ENCODE measurements at regions not wholly inside any gene's neighbourhood (a gene's known extent, or its start where the extent isn't known, plus 50 kb on each side); places are given as distances from the start of the nearest gene placed in this dataset.

GRCh38 chr13:59363313-59363712 lies 800.4 kb downstream of the DIAPH3 start:
- Histone ChIP-seq H3K27me3 (ENCODE audit: control insufficient read depth, insufficient read depth, low read length, poor library complexity, severe bottlenecking) (no peaks in the 10 kb centered on the region), H3K27ac (ENCODE audit: insufficient read depth, low read depth, low read length, poor library complexity, severe bottlenecking) (no peak overlapping the region), H3K9me3 (ENCODE audit: control insufficient read depth, low read length) (no peaks in the 10 kb centered on the region), H3K4me3 (ENCODE audit: insufficient read depth, low read depth, low read length) (no peak overlapping the region), H3K4me1 (ENCODE audit: control insufficient read depth, insufficient read depth, low read length) (no peaks in the 10 kb centered on the region), H3K36me3 (ENCODE audit: control insufficient read depth, insufficient read depth, low read length) (no peaks in the 10 kb centered on the region)
- WGBS, 2 experiments = 86 to 92% methylated on average over 3 of the region's 3 CpGs

GRCh38 chr13:59363947-59364346 lies 799.8 kb downstream of the DIAPH3 start:
- no peaks in the 10 kb centered on the region for H3K9me3 ChIP-seq (ENCODE audit: control insufficient read depth, low read length)
- no peaks in the 10 kb centered on the region for H3K27me3 ChIP-seq (ENCODE audit: control insufficient read depth, insufficient read depth, low read length, poor library complexity, severe bottlenecking)
- H3K27ac ChIP-seq (ENCODE audit: insufficient read depth, low read depth, low read length, poor library complexity, severe bottlenecking) = no peak overlapping the region
- WGBS, 2 experiments = 90 to 92% methylated on average over 3 to 4 of the region's 4 CpGs
- no peak overlapping the region for H3K4me3 ChIP-seq (ENCODE audit: insufficient read depth, low read depth, low read length)
- no peaks in the 10 kb centered on the region for H3K36me3 ChIP-seq (ENCODE audit: control insufficient read depth, insufficient read depth, low read length)
- peaks cover 4% of the 10 kb centered on the region for H3K4me1 ChIP-seq (ENCODE audit: control insufficient read depth, insufficient read depth, low read length)

- Histone ChIP-seq H3K27me3 (ENCODE audit: control insufficient read depth, insufficient read depth, low read length, poor library complexity, severe bottlenecking) (no peaks in the 10 kb centered on the region), H3K27ac (ENCODE audit: insufficient read depth, low read depth, low read length, poor library complexity, severe bottlenecking) (no peak overlapping the region), H3K36me3 (ENCODE audit: control insufficient read depth, insufficient read depth, low read length) (no peaks in the 10 kb centered on the region), H3K9me3 (ENCODE audit: control insufficient read depth, low read length) (no peaks in the 10 kb centered on the region), H3K4me3 (ENCODE audit: insufficient read depth, low read depth, low read length) (no peak overlapping the region), H3K4me1 (ENCODE audit: control insufficient read depth, insufficient read depth, low read length) (peaks cover 4% of the 10 kb centered on the region)
- 86 to 91% methylated on average over 7 of the region's 7 CpGs for WGBS, 2 experiments
Observed at GRCh38 chr13:59364641-59365085, 799.1 kb downstream of the DIAPH3 start.

- Histone ChIP-seq H3K27ac (ENCODE audit: insufficient read depth, low read depth, low read length, poor library complexity, severe bottlenecking) (no peak overlapping the region), H3K9me3 (ENCODE audit: control insufficient read depth, low read length) (no peaks in the 10 kb centered on the region), H3K36me3 (ENCODE audit: control insufficient read depth, insufficient read depth, low read length) (no peaks in the 10 kb centered on the region), H3K4me3 (ENCODE audit: insufficient read depth, low read depth, low read length) (no peak overlapping the region), H3K4me1 (ENCODE audit: control insufficient read depth, insufficient read depth, low read length) (peaks cover 4% of the 10 kb centered on the region), H3K27me3 (ENCODE audit: control insufficient read depth, insufficient read depth, low read length, poor library complexity, severe bottlenecking) (no peaks in the 10 kb centered on the region)
- 80% methylated on average over 1 of the region's 5 CpGs; no CpG with 5 or more reads in 1 of the 2 experiments for WGBS, 2 experiments
Observed at GRCh38 chr13:59367467-59367866, 796.3 kb downstream of the DIAPH3 start.

- no peak overlapping the region for H3K27ac ChIP-seq (ENCODE audit: insufficient read depth, low read depth, low read length, poor library complexity, severe bottlenecking)
- H3K27me3 ChIP-seq (ENCODE audit: control insufficient read depth, insufficient read depth, low read length, poor library complexity, severe bottlenecking) = no peaks in the 10 kb centered on the region
- no peaks in the 10 kb centered on the region for H3K9me3 ChIP-seq (ENCODE audit: control insufficient read depth, low read length)
- no peak overlapping the region for H3K4me3 ChIP-seq (ENCODE audit: insufficient read depth, low read depth, low read length)
- H3K36me3 ChIP-seq (ENCODE audit: control insufficient read depth, insufficient read depth, low read length) = no peaks in the 10 kb centered on the region
- peaks cover 4% of the 10 kb centered on the region for H3K4me1 ChIP-seq (ENCODE audit: control insufficient read depth, insufficient read depth, low read length)
- 98 to 99% methylated on average over 3 of the region's 3 CpGs for WGBS, 2 experiments
Observed at GRCh38 chr13:59367904-59368303, 795.8 kb downstream of the DIAPH3 start.

GRCh38 chr13:59368693-59369092 lies 795.0 kb downstream of the DIAPH3 start:
- no peaks in the 10 kb centered on the region for H3K27me3 ChIP-seq (ENCODE audit: control insufficient read depth, insufficient read depth, low read length, poor library complexity, severe bottlenecking)
- no peak overlapping the region for H3K4me3 ChIP-seq (ENCODE audit: insufficient read depth, low read depth, low read length)
- no peak overlapping the region for H3K27ac ChIP-seq (ENCODE audit: insufficient read depth, low read depth, low read length, poor library complexity, severe bottlenecking)
- no peaks in the 10 kb centered on the region for H3K9me3 ChIP-seq (ENCODE audit: control insufficient read depth, low read length)
- H3K4me1 ChIP-seq (ENCODE audit: control insufficient read depth, insufficient read depth, low read length) = peaks cover 4% of the 10 kb centered on the region
- H3K36me3 ChIP-seq (ENCODE audit: control insufficient read depth, insufficient read depth, low read length) = no peaks in the 10 kb centered on the region
- 89 to 90% methylated on average over 3 of the region's 3 CpGs for WGBS, 2 experiments

- Histone ChIP-seq H3K27me3 (ENCODE audit: control insufficient read depth, insufficient read depth, low read length, poor library complexity, severe bottlenecking) (no peaks in the 10 kb centered on the region), H3K27ac (ENCODE audit: insufficient read depth, low read depth, low read length, poor library complexity, severe bottlenecking) (no peak overlapping the region)
- 100% methylated on average over 1 of the region's 1 CpG for WGBS, 2 experiments
Observed at GRCh38 chr13:59371229-59371628, 792.5 kb downstream of the DIAPH3 start.

GRCh38 chr13:59373341-59373740 lies 790.4 kb downstream of the DIAPH3 start:
- H3K4me1 ChIP-seq (ENCODE audit: control insufficient read depth, insufficient read depth, low read length) = peaks cover 4% of the 10 kb centered on the region
- H3K4me3 ChIP-seq (ENCODE audit: insufficient read depth, low read depth, low read length) = no peak overlapping the region
- no peak overlapping the region for H3K27ac ChIP-seq (ENCODE audit: insufficient read depth, low read depth, low read length, poor library complexity, severe bottlenecking)
- H3K9me3 ChIP-seq (ENCODE audit: control insufficient read depth, low read length) = no peaks in the 10 kb centered on the region
- 84 to 89% methylated on average over 1 of the region's 1 CpG for WGBS, 2 experiments
- no peaks in the 10 kb centered on the region for H3K36me3 ChIP-seq (ENCODE audit: control insufficient read depth, insufficient read depth, low read length)
- H3K27me3 ChIP-seq (ENCODE audit: control insufficient read depth, insufficient read depth, low read length, poor library complexity, severe bottlenecking) = no peaks in the 10 kb centered on the region

More at GRCh38 chr13:59371229-59371628, 792.5 kb downstream of the DIAPH3 start:
- H3K4me3 ChIP-seq (ENCODE audit: insufficient read depth, low read depth, low read length) = no peak overlapping the region
- peaks cover 4% of the 10 kb centered on the region for H3K4me1 ChIP-seq (ENCODE audit: control insufficient read depth, insufficient read depth, low read length)
- no peaks in the 10 kb centered on the region for H3K36me3 ChIP-seq (ENCODE audit: control insufficient read depth, insufficient read depth, low read length)
- H3K9me3 ChIP-seq (ENCODE audit: control insufficient read depth, low read length) = no peaks in the 10 kb centered on the region

GRCh38 chr13:59374691-59375090 lies 789.0 kb downstream of the DIAPH3 start:
- Histone ChIP-seq H3K4me1 (ENCODE audit: control insufficient read depth, insufficient read depth, low read length) (no peaks in the 10 kb centered on the region), H3K36me3 (ENCODE audit: control insufficient read depth, insufficient read depth, low read length) (no peaks in the 10 kb centered on the region), H3K4me3 (ENCODE audit: insufficient read depth, low read depth, low read length) (no peak overlapping the region), H3K27me3 (ENCODE audit: control insufficient read depth, insufficient read depth, low read length, poor library complexity, severe bottlenecking) (no peaks in the 10 kb centered on the region), H3K9me3 (ENCODE audit: control insufficient read depth, low read length) (no peaks in the 10 kb centered on the region), H3K27ac (ENCODE audit: insufficient read depth, low read depth, low read length, poor library complexity, severe bottlenecking) (no peak overlapping the region)
- 76 to 77% methylated on average over 3 of the region's 3 CpGs for WGBS, 2 experiments

- Histone ChIP-seq H3K9me3 (ENCODE audit: control insufficient read depth, low read length) (no peaks in the 10 kb centered on the region), H3K27ac (ENCODE audit: insufficient read depth, low read depth, low read length, poor library complexity, severe bottlenecking) (no peak overlapping the region), H3K4me1 (ENCODE audit: control insufficient read depth, insufficient read depth, low read length) (no peaks in the 10 kb centered on the region), H3K36me3 (ENCODE audit: control insufficient read depth, insufficient read depth, low read length) (no peaks in the 10 kb centered on the region), H3K27me3 (ENCODE audit: control insufficient read depth, insufficient read depth, low read length, poor library complexity, severe bottlenecking) (no peaks in the 10 kb centered on the region), H3K4me3 (ENCODE audit: insufficient read depth, low read depth, low read length) (no peak overlapping the region)
- WGBS, 2 experiments = 83 to 94% methylated on average over 1 of the region's 1 CpG
Observed at GRCh38 chr13:59384154-59384553, 779.6 kb downstream of the DIAPH3 start.

- Histone ChIP-seq H3K4me3 (ENCODE audit: insufficient read depth, low read depth, low read length) (no peak overlapping the region), H3K27me3 (ENCODE audit: control insufficient read depth, insufficient read depth, low read length, poor library complexity, severe bottlenecking) (no peaks in the 10 kb centered on the region), H3K36me3 (ENCODE audit: control insufficient read depth, insufficient read depth, low read length) (no peaks in the 10 kb centered on the region), H3K4me1 (ENCODE audit: control insufficient read depth, insufficient read depth, low read length) (no peaks in the 10 kb centered on the region), H3K27ac (ENCODE audit: insufficient read depth, low read depth, low read length, poor library complexity, severe bottlenecking) (no peak overlapping the region), H3K9me3 (ENCODE audit: control insufficient read depth, low read length) (no peaks in the 10 kb centered on the region)
- WGBS, 2 experiments = 33 to 52% methylated on average over 2 of the region's 2 CpGs
Observed at GRCh38 chr13:59391696-59392095, 772.0 kb downstream of the DIAPH3 start.

All from ectodermal cell (in vitro differentiated cells).